Right forelimb (tissue), 1 donor: ENCODE measurements at regions not wholly inside any gene's neighbourhood (a gene's known extent, or its start where the extent isn't known, plus 50 kb on each side); places are given as distances from the start of the nearest gene placed in this dataset.

Source experiments
- DNase-seq: peaks from one replicate; pipeline ENCODE4 v3.0.0-alpha.2; 2018

DNA sequence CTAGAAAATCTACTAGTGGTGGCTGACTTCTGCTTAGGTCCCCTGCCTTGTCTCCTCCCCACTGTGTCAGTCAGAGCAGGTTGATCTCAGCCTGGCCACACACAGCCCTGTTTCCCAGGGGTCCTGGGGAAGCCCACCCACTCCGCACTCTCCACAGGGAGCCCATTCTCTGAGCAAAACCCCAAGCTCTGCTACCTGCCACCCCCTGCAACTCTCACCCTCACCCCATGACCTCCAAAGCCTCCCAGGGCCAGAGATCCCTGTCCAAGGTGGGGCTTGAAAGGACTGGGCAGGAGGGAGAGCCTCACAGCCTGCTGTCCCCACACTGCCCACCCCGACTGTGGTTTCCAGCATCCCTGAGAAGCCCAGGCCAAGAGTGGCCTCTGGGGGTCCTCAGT lies 58.8 kb upstream of the ZNF536 start:
- no peak for DNase-seq

GRCh38 chr19:30314056-30314804 lies 58.0 kb upstream of the ZNF536 start:
- no peak for DNase-seq

- DNase-seq = no peak
These were observed 57.4 kb upstream of the ZNF536 start for GRCh38 chr19:30314805-30315155.

DNA sequence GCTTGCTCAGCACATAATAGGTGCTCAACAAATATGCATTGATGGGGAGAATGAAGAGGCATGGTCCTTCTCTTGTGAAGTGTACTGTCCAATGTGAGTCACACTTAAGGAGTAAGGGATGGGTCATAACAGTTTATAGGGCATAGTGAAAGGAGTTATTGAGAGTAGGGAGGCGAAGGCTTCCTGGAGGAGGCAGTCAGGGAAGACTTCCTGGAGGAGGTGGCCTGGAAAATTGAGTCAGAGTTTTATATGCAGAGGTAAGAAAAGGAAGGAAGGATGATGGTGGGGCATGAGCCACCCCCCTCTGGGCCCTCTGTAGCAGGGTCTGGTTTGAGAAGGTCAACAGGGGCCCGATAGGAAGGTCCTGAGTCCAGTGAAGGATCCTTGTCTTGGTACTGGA lies 57.0 kb upstream of the ZNF536 start:
- no peak for DNase-seq

- no peak for DNase-seq
These were observed 56.1 kb upstream of the ZNF536 start for GRCh38 chr19:30316000-30316491.

DNA sequence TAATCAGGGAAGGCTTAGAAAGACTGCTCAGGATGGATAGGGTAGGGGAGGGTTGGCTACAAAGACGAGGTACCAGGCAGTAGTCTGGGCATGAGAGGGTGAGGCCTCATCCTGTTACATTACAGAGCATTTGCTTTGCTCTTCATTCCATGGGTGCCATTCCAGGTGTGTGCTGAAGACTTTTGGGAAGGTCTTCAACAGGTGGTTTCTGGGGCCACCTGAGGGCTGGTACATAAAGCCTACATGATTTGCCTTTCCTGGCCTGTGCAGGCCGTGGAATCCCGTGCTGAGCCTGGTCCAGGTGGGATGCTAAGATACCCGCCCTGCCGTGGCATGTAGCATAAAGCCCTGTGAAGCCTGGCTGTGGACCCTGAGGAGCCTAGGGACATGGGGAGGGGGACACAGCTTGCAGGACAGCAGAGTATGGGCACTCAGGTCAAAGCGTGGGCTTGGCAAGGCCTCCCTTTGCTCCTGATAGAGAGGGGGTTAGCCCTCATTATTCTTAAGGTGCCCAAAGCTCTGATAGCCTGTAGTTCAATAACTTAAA lies 55.6 kb upstream of the ZNF536 start:
- DNase-seq = no peak

DNA sequence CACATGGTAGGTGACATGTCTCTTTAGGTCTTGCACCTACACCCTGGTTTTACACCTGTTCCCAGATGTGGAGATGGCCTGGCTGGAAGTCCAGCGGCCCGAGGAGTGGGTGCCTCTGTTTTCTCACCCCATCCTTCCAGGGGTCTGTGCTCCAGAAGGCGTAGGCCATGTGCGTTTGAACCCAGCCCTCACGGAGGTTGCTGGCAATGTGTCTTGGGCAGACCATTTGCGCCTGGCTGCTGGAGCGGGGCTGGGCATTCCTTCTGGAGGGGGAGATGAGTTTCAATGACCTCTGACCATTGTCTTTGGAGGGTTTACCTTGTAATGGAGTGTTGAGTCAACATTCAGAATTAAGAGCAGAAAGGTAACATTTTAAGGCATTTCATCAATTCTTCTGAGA lies 54.8 kb upstream of the ZNF536 start:
- DNase-seq = no peak

GRCh38 chr19:30318261-30318660 lies 53.9 kb upstream of the ZNF536 start:
- DNase-seq = no peak

- no peak for DNase-seq
These were observed 53.2 kb upstream of the ZNF536 start for GRCh38 chr19:30318936-30319335.

DNA sequence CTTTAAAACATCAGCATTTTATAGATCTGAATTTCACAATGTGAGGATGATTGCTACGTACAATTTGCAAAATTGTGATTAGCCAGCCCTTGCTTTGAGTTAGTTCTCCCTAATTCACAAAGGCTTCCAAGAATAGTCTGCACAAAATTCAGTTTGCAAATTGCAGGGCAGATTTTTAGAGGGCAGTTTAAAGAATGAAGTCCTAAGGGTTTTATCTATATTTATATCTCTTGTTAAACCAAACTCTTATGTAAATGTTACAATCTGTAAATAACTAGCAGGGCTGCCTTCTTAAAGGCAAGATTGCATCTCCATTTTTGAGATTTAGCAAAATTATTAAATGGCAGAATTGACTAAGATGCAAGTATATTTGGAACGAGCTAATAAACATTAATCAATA lies 52.8 kb upstream of the ZNF536 start:
- no peak for DNase-seq

- DNase-seq = no peak
These were observed 52.3 kb upstream of the ZNF536 start for GRCh38 chr19:30319876-30320275.

- no peak for DNase-seq
These were observed 51.7 kb upstream of the ZNF536 start for GRCh38 chr19:30320466-30320865.

- DNase-seq = no peak
These were observed 51.3 kb upstream of the ZNF536 start for GRCh38 chr19:30320916-30321315.
